ENCODE measurements at regions not wholly inside any gene's neighbourhood (a gene's known extent, or its start where the extent isn't known, plus 50 kb on each side); places are given as distances from the start of the nearest gene placed in this dataset.

GRCh38 chr15:98174841-98175240, 214.3 kb downstream of the ARRDC4 start:
- TF ChIP-seq CTCF (IDR thresholded peaks at IDR 0.05 in 8 of 11, conservative IDR thresholded peaks at IDR 0.05 in 3 of 11) = no peak
- no peak for TF ChIP-seq POLR2AphosphoS5 (IDR thresholded peaks at IDR 0.05)
- no peak for TF ChIP-seq POLR2A (IDR thresholded peaks at IDR 0.05)
- H3K9me3 ChIP-seq = no peaks in the 10 kb centered on the region
- no peak overlapping the region for H3K27ac ChIP-seq
- H3K36me3 ChIP-seq = no peaks in the 10 kb centered on the region
- no peak overlapping the region for H3K4me3 ChIP-seq
- intact Hi-C loops (cut with DNase I; ENCODE audit: low total_unique reads) = loop anchor here (5.0 kb wide), 1 partner anchor 268 kb away; no protein-coding TSS in a partner anchor
- WGBS, 5 donors = 59 to 89% (median 83%) methylated on average over 3 of the region's 3 CpGs
- peaks cover 0 to 7% (median 0%) of the 10 kb centered on the region in 6 donors for H3K4me1 ChIP-seq
- no peak for DNase-seq
- H3K27me3 ChIP-seq (replicated peaks in 1 of 7) = peaks cover 0 to 26% (median 6%) of the 10 kb centered on the region in 7 donors

GRCh38 chr15:98177966-98178592, 217.6 kb downstream of the ARRDC4 start:
- intact Hi-C loops (cut with DNase I; ENCODE audit: low total_unique reads) = loop anchor here (5.0 kb wide), 1 partner anchor 271 kb away; no protein-coding TSS in a partner anchor
- H3K27me3 ChIP-seq (replicated peaks in 1 of 7) = peaks cover 0 to 38% (median 6%) of the 10 kb centered on the region in 7 donors
- DNase-seq = no peak
- H3K36me3 ChIP-seq = no peaks in the 10 kb centered on the region
- H3K9me3 ChIP-seq = no peaks in the 10 kb centered on the region
- peaks cover 0 to 7% (median 0%) of the 10 kb centered on the region in 6 donors for H3K4me1 ChIP-seq
- no peak overlapping the region for H3K27ac ChIP-seq
- H3K4me3 ChIP-seq = no peak overlapping the region
- WGBS, 5 donors = 3 to 6% (median 5%) methylated on average over 9 of the region's 9 CpGs
- TF ChIP-seq POLR2A (IDR thresholded peaks at IDR 0.05) (no peak), CTCF (IDR thresholded peaks at IDR 0.05 in 8 of 11, conservative IDR thresholded peaks at IDR 0.05 in 3 of 11) (peak; percentile 35 to 67 (median 55))

GRCh38 chr15:98178861-98179260, 218.4 kb downstream of the ARRDC4 start:
- H3K27me3 ChIP-seq (replicated peaks in 1 of 7) = peaks cover 0 to 38% (median 6%) of the 10 kb centered on the region in 7 donors
- peaks cover 0 to 7% (median 0%) of the 10 kb centered on the region in 6 donors for H3K4me1 ChIP-seq
- no peak for DNase-seq
- TF ChIP-seq CTCF (IDR thresholded peaks at IDR 0.05 in 8 of 11, conservative IDR thresholded peaks at IDR 0.05 in 3 of 11) (no peak), POLR2AphosphoS5 (IDR thresholded peaks at IDR 0.05) (no peak), POLR2A (IDR thresholded peaks at IDR 0.05) (no peak)
- intact Hi-C loops (cut with DNase I; ENCODE audit: low total_unique reads) = loop anchor here (5.0 kb wide), 1 partner anchor 272 kb away; no protein-coding TSS in a partner anchor
- H3K9me3 ChIP-seq = no peaks in the 10 kb centered on the region
- H3K36me3 ChIP-seq = no peaks in the 10 kb centered on the region
- no peak overlapping the region for H3K27ac ChIP-seq
- 37 to 44% (median 42%) methylated on average over 7 of the region's 7 CpGs for WGBS, 5 donors
- H3K4me3 ChIP-seq = no peak overlapping the region

GRCh38 chr15:98187549-98187948, 227.0 kb downstream of the ARRDC4 start:
- no peak for DNase-seq
- no peak overlapping the region for H3K4me3 ChIP-seq
- TF ChIP-seq CTCF (IDR thresholded peaks at IDR 0.05 in 8 of 11, conservative IDR thresholded peaks at IDR 0.05 in 3 of 11) (no peak), POLR2AphosphoS5 (IDR thresholded peaks at IDR 0.05) (no peak), POLR2A (IDR thresholded peaks at IDR 0.05) (no peak)
- peaks cover 0 to 6% (median 0%) of the 10 kb centered on the region in 7 donors for H3K27me3 ChIP-seq (replicated peaks in 1 of 7)
- no peaks in the 10 kb centered on the region for H3K4me1 ChIP-seq
- H3K27ac ChIP-seq = no peak overlapping the region
- intact Hi-C loops (cut with DNase I; ENCODE audit: low total_unique reads) = no loop called here
- 72 to 86% (median 78%) methylated on average over 7 of the region's 7 CpGs for WGBS, 5 donors
- H3K9me3 ChIP-seq = peaks cover 0 to 8% (median 0%) of the 10 kb centered on the region in 8 donors
- no peaks in the 10 kb centered on the region for H3K36me3 ChIP-seq

All from spleen (tissue), 11 donors.